Activated CD8-positive, alpha-beta memory T cell treated with anti-CD3 and anti-CD28 coated beads for 48 hours (primary cell): ENCODE measurements at regions not wholly inside any gene's neighbourhood (a gene's known extent, or its start where the extent isn't known, plus 50 kb on each side); places are given as distances from the start of the nearest gene placed in this dataset.

Source experiments
- DNase-seq, 3 experiments: peaks; one replicate each; pipeline ENCODE4 v3.0.0-alpha.2; 2020; ENCODE audit warnings: low read depth in 2 of 3, low spot score in 2 of 3

DNA sequence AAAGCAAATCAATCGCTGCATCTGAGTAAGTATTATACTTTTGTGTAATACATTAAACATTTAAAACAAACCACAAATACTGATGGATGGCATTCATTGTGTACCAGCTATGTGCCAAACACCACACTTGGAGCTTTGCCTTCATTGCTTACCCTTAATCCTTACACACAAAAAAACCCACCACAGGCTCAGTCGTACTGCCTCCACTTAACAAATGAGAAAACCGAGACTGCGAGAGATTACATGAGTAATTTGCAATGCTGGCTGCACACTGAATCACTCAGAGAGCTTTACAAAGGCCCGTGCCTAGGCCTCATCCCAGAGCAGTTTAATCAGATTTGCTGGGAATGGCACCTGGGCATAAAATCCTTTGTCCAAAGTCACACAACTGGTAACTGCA, 130.5 kb downstream of the EDN1 start:
- no peak for DNase-seq

DNA sequence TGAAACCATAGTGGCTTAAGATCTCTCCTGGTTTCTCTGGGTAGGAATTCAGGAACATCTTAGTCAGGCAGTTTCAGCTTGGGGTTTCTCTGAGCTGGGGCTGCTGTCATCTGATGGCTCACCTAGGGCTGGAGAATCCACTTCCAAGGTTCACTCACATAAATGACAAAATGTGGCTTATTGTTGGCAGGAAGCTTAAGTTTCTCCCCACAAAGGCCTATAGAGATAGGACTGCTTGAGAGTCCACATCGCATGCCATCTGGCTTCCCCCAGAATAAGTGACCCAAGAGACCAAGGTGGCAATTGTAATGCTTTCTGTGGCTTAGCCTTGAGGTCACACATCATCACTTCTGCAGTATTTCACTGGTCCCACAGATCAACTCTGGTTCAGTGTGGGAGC, 131.4 kb downstream of the EDN1 start:
- DNase-seq: no peak

DNA sequence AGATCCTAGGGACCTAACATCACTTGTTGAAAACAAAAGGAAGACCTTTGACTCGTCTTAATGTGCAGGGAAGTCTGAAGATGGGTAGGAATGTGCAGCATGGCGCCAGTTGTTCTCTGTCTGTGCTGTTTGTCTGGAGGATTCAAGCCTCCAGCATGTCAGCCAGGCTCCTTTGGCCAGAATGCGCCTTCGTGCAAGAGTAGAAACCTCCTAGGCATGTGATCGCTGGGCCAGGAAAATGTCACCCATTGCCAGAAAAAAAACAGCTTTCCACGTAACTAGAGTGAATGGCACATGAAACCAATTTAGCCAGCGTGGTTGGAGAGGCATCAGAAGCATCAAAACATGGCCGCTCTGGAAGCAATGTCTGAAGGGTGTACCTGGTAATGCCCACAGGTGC, 132.7 kb downstream of the EDN1 start:
- DNase-seq: no peak

DNA sequence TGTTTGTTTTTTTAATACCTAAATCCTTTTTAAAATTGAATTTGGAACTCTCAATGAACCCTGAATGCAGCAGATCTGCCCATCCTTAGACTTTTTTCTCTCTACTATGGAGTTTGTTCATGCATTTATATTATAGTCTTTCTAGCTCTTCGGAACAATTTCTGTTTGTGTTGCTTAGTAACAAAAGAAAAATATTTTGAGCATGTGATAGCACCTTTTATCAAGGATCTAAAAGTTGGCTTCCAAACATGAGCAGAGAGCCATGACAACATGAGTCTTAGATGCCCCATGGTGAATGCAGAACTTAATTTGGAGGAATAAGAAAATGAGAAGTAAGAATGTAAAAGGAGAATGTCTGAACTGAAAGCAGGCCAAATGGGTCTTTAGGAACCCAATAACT, 133.7 kb downstream of the EDN1 start:
- no peak for DNase-seq

DNA sequence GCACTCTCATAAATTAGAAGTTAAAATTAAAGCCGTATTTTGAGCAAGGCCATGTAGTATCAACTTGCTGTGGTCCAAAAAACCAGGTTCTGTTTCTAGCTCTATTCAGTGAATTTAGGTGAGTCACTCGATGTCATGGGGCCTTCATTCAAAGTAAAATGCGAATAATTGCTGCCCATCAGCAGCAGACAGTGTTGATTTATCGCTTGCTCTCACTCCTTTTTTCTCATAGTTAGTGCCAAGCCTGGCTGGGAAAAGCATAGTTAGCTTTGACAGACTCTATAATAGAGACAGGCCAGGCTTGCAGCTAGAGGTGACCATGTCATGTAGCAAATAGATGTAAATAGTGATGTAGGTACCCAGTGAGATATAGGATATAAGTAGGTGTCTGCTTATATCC, 136.0 kb downstream of the EDN1 start:
- no peak for DNase-seq

DNA sequence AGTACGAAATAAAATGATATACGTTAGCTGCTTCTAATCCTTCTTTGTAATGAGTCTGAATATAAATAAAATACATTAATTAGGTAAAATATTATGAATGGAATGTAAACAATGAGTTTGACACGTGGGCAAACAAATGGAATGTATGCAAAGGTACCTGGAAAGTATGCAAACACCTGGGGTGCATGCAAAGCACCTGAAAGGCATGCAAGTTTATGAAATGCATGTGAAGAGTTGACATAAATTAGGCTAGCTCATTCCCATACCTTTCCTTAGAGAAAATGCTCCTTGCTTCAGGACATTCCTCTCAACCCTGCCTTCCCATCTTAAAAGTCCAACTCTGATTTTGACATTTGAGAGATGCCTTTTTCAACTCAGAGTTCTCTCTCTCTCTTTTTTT, 140.9 kb downstream of the EDN1 start:
- DNase-seq: no peak

DNA sequence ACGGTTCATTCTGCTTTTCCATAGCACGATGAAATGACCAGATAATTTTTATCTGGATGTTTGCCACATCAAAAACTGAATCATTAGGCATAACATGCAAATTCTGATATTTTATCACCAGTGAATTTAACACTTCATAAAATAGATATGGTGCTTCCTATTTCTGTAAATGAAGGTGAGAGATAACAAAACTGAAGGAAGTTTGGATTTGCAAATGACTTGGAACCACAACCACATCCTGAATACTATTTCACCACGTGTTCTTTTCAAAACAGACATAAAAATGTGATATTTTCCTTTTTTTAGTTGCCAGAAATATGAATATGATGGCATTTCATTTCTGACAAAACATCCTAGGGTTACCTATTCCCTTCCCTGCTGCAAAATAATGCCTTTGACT, 146.1 kb downstream of the EDN1 start:
- no peak for DNase-seq

DNA sequence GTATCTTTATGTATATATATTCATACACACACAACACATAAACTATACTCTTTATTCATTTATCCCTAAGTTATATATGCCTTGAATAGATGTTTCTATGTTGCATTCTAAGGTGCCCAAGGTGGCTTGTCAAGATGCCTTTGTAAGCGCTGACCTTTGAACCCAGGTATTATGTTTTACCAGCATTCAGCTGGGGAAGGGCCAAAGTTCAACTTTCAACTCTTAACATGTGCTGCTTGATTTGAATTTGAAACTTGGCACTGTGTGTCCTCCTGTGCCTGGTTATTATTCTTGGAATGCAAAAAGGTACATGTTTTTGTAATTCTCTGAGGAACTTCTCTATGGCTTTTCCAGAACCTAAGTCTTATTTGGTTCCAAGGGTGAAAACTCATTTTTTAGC, 146.5 kb downstream of the EDN1 start:
- no peak for DNase-seq

DNA sequence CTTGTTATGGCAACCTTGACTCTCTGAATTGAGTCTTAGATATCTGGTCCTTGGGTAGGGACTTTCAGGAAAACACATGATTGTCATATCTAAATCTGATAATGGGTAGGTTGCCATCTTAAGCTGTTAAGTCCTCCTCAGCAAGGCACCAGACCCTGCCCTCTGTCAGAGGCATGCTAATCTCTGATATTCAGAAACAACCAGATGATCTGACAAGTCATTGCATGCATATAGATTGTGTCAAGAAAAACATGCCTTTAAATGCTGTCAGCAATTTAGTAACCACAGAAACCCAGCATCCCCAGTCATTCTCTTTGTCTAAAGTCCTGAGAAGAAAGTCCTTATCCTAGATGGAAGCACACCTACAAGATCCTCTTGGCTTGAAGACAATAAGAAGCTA, 149.1 kb downstream of the EDN1 start:
- no peak for DNase-seq

DNA sequence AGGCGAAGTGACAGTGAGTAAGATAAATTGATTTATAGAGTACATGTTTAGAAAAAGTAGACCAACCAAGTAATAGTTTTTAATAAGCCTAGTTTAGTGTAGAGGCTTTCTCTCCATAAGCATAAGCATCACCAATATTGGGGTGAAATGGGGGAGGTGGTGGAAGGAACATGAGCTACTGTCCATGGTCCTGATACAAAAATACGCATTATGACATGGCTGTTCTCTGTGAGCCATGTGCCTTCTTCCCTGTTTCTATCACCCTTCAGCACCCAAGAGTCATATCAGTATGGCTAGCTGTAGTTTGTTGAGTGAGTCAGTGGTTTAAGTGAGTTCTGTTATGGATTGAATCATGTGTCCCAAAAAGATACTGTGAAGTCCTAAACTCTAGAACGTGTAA, 150.8 kb downstream of the EDN1 start:
- DNase-seq: no peak

DNA sequence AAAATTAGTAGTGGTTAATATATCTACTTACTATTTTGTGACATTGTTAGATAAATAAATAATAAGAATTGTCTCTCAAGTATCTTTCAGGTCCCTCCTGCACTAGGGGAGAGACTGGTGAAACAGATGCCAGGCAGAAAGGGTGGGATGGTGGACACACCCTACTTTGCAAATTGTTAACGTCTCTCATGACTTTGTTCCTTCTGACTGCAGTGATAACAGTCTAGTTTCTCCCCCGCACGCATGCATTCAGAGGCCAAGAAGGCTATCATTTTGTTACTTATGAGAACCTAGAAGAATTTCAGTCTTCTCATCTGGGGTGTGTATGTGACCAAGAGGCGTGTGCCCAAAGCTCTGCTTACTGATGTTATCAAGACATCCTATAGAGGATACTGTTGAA, 152.3 kb downstream of the EDN1 start:
- no peak for DNase-seq

DNA sequence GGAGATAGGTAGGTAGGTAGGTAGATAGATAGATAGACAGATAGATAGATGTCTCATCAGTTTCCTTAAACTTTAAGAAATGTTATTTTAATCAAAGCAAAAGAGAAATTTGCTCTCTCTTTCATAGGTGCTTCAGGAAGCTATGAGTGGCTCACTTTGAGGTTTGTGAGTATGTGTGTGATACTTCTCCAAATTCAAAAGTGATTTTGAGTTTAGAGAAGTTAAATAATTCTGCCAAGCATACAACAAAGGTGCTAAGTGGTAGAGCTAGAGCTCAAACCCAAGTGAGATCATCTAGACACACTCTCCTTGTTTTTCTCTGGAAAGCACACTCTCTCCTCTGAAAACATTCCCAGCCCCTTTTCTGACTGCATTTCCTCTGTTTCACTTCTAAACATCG, 156.2 kb downstream of the EDN1 start:
- no peak for DNase-seq

DNA sequence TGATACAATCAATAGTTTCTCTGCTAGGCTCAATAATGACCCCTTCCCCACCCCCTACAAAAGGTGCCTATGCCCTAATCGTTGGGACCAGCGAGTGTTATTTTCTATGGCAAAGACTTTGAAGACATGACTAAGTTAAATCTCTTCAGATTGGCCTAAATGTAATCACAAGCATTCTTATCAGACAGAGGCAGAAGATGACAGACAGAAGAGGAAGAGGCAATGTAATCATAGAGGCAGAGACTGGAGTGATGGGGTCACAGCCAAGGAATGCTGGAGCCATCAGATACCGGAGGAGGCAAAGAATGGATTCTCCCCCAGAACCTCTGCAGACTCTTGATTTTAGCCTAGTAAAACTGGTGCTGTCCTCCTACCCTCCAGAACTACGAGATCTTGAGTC, 159.3 kb downstream of the EDN1 start:
- no peak for DNase-seq

DNA sequence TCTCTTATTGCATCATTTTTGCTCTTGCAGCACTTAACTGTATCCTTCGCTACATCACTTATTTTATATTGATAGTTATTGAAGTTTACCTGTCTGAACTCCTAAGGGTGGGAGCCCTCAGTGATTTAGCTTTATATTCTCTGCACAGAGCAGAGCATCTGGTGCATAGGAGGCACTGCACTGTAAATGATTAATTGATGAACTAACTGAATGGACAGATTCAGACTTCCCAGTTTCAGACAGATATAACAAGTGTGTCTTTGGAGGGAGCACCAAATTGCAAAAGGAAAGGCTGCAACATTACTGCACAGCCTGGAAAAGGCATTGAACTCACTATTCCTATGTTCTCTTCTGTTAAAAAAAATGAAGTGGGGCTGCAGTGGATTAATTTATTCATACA, 160.3 kb downstream of the EDN1 start:
- DNase-seq: no peak

DNA sequence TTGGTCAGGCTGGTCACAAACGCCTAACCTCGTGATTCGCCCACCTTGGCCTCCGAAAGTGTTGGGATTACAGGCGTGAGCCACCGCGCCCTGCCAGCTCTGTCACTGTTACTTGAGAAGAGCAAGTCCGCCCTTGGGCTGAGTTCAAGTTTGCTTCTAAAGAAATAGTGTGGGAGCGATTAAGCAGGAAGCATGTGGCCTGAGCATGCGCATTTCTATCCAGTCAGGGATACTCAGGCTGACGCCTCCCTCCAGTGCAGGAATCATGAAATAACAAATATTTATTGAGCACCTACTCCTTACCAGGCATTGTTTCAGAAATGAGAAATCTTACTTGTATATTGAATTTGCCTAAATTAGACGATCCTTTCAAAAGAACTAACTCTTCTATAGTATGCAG, 166.2 kb downstream of the EDN1 start:
- DNase-seq: no peak

DNA sequence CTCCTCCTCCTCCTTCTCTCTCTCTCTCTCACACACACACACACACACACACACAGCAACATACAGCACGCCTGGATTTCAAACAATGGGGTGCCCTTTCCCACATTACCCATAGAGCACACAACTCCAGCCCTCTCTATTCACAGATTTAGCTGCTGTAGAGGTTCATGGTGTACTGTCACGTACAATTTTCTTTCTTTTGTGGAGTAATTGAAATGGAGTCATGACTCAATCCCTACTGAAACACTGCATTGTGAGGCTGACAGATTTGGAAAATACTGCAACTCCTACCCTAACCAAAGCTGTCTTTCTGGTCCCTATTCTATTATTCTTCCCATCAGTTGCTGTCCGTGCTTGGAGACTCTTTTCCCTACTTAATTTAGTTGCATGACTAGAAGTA, 166.9 kb downstream of the EDN1 start:
- no peak for DNase-seq

DNA sequence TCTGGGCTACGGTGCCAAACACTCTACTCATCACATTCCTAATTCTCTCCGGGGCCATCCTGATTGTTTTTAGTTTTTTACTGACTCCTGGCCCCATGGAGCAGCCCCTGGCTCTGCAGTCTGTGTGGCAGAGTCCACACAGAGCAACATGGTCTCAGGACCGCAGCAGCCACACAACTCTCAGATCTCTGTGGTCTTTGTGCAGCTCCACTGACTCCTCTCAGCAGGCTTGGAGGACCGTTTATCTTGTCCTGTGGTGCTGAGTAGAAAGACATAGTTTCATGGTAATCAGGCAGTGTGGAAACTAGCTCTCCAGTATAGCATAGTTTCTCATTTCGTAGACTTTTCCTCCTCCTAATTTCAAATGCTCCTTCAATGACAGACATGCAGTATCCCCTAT, 168.4 kb downstream of the EDN1 start:
- no peak for DNase-seq

DNA sequence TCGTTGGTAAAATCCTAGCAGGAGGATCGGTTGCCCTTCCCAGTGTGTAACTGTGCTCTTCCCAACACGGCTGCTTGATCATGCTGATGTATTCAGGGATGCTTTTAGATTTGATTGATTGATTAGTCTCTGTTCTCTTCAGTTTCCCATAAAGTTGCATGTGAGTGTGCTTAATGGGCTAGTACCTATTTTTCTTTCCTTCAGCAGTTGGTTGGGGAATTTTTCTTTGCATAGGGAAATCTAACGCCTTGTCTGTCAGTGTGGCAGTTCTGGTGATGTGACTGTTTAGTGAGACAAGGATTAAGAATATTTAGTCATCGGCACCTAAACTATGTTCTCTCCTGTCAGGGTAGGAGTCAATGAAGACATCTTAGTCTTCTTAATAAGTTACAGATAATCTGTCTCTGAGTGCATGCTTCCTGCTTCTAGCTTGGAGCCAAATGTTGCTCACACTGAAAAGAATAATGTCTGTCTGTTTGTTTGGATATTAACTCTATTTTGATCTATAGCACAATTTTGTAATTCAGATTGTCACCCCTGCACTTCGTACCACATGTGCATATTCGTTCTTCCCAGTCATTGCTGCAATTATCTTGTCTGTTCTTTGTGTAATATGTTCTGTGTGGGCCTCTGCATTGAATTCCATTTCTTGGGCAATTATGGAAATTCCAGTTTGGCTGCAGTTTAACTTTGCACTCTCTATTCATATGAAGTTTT, 169.9 kb downstream of the EDN1 start:
- no peak for DNase-seq

DNA sequence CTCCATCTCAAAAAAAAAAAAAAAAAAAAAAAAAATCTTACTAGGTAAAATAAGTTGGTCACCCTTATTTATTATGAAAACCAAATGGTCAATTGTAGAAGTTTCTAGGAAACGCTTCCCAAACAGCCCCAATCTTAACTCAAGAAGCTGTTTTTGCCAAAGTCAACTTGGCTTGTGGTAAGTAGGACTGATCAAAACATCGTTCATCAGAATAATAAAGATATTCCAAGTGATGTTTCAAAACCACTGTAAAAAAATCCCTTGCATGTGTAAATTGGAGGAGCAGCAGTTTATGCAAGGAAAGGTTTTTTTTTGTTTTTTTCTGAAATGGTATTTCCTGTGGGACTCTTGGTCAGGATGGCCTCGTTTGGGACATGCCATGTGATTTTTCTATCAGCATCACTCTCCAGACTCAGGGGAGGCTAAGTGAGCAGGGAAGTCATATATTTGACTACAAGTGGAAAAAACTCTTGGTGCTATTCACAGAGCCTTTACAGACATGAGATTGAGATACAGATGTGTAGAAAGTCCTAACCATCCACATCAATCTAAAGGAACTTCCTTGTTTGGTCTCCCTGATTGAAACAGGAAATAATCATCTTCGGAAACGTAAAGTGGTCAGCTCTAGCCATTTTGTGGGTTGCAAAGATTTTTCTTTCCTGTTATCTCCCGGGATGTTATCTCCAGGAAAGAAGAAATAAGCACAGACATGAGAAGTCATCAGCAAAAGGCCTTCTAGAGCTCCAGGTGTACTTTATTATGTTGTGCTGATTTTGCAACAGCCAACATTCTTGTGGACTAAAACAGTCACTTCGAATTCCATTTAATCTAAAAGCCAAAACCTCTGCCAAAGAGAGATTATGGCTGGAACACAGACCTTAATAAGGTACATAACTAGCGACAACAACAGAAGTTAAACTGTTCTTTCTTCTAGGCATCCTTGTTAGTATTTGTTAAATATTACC, 177.8 kb downstream of the EDN1 start:
- no peak for DNase-seq

DNA sequence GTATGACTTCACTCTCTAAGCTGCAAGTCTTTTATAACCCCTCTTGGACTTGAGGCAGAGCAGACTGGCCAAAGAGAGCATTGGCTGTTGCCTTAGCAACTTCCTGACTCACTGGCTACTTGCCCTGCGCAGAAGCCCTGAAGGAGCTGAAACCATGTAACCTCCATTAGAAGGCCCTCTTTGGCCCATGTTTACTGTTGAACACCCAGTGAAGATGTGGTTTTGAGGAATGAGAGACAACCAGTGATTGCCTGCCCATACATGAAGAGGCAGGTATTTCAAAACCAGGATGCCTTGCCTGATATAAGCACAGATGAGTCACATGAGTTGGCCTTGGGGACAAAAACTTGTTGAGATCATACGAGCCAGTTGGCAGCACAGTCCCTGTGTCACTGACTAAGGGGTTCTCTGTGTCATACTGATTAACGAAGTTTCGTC, 182.5 kb downstream of the EDN1 start:
- no peak for DNase-seq

DNA sequence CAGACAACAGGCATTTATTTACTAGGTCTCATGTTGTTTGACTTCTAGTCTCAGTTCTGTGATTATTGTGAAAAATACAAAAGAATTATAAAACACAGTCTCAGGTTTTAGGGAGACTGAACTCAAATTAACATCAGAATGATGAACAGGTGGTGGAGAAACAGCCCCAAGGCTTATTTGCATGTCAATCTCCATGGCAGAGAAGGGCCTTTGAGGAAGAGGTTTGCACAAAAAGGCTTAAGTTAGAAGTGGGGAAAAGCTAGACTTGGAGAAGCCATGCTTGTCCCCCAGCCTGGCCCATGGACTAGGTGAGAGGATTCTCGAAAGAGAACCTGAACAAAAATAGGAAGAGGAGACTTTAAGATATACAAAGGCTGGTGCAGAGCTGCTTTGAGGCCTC, 183.3 kb downstream of the EDN1 start:
- no peak for DNase-seq
